ENCODE measurements at regions not wholly inside any gene's neighbourhood (a gene's known extent, or its start where the extent isn't known, plus 50 kb on each side); places are given as distances from the start of the nearest gene placed in this dataset.

- TF ChIP-seq CTCF (IDR thresholded peaks at IDR 0.05; ENCODE audit: poor library complexity, severe bottlenecking) (no peak), EZH2 (IDR thresholded peaks at IDR 0.05; ENCODE audit: borderline replicate concordance, insufficient read depth, low read length, poor library complexity, severe bottlenecking) (no peak), EP300 (conservative IDR thresholded peaks at IDR 0.05; ENCODE audit: poor library complexity, severe bottlenecking) (no peak), RAD21 (conservative IDR thresholded peaks at IDR 0.05) (no peak), POLR2AphosphoS5 (IDR thresholded peaks at IDR 0.05) (no peak)
Measured at GRCh38 chr3:11721479-11721878, 77.8 kb upstream of the VGLL4 start.

Measured in neural cell (in vitro differentiated cells).